ENCODE measurements at regions not wholly inside any gene's neighbourhood (a gene's known extent, or its start where the extent isn't known, plus 50 kb on each side); places are given as distances from the start of the nearest gene placed in this dataset.

- Histone ChIP-seq H3K27me3 (no peaks in the 10 kb centered on the region), H3K9me3 (no peaks in the 10 kb centered on the region), H3K36me3 (no peaks in the 10 kb centered on the region), H3K4me3 (no peak overlapping the region), H3K4me1 (peaks cover 0 to 30% (median under 1%) of the 10 kb centered on the region in 12 donors), H3K27ac (no peak overlapping the region)
- intact Hi-C loops (cut with DNase I), result no loop called here
- ATAC-seq, result no peak
- TF ChIP-seq CTCF (IDR thresholded peaks at IDR 0.05) (no peak), POLR2A (IDR thresholded peaks at IDR 0.05) (no peak)
- WGBS, 4 donors, result 87 to 98% (median 95%) methylated on average over 20 to 23 of the region's 23 CpGs
- DNase-seq, result peak in 3 of 5 donors; percentile 9 to 32 (median 13)
Observed at GRCh38 chr21:43302062-43302700, 124.8 kb downstream of the SIK1 start.

GRCh38 chr21:43301409-43302061 lies 125.4 kb downstream of the SIK1 start:
- ATAC-seq (no peak), DNase-seq (peak in 2 of 5 donors; percentile 16 to 53)
- intact Hi-C loops (cut with DNase I), result no loop called here
- peaks cover 0 to 26% (median 0%) of the 10 kb centered on the region in 12 donors for H3K4me1 ChIP-seq
- H3K9me3 ChIP-seq, result no peaks in the 10 kb centered on the region
- H3K36me3 ChIP-seq, result no peaks in the 10 kb centered on the region
- H3K27me3 ChIP-seq, result no peaks in the 10 kb centered on the region
- H3K4me3 ChIP-seq, result no peak overlapping the region
- TF ChIP-seq CTCF (IDR thresholded peaks at IDR 0.05) (no peak), POLR2A (IDR thresholded peaks at IDR 0.05) (no peak)
- 87 to 97% (median 90%) methylated on average over 13 to 19 of the region's 19 CpGs for WGBS, 4 donors
- peak overlapping the region in 5 of 12 donors; percentile 10 to 54 (median 40) for H3K27ac ChIP-seq

- peak overlapping the region in 7 of 12 donors; percentile 4 to 62 (median 35) for H3K27ac ChIP-seq
- H3K4me1 ChIP-seq, result peaks cover 0 to 26% (median 0%) of the 10 kb centered on the region in 12 donors
- peak; percentile 16 to 71 (median 50) for ATAC-seq
- H3K36me3 ChIP-seq, result no peaks in the 10 kb centered on the region
- intact Hi-C loops (cut with DNase I), result no loop called here
- H3K9me3 ChIP-seq, result peaks cover 0 to 7% (median 0%) of the 10 kb centered on the region in 12 donors
- WGBS, 4 donors, result 72 to 79% (median 77%) methylated on average over 28 to 42 of the region's 42 CpGs
- no peaks in the 10 kb centered on the region for H3K27me3 ChIP-seq
- no peak overlapping the region for H3K4me3 ChIP-seq
- peak; percentile 71 to 85 (median 79) for DNase-seq
- TF ChIP-seq CTCF (IDR thresholded peaks at IDR 0.05) (no peak), POLR2A (IDR thresholded peaks at IDR 0.05) (no peak)
Observed at GRCh38 chr21:43300496-43301408, 126.2 kb downstream of the SIK1 start.
